Ishikawa (cell line): ENCODE measurements at regions not wholly inside any gene's neighbourhood (a gene's known extent, or its start where the extent isn't known, plus 50 kb on each side); places are given as distances from the start of the nearest gene placed in this dataset.

ENCODE experiments used
- TF ChIP-seq, protein P1 (sequence below): IDR thresholded peaks from 2 replicates; pipeline ENCODE4 v1.6.1; 2012

DNA sequence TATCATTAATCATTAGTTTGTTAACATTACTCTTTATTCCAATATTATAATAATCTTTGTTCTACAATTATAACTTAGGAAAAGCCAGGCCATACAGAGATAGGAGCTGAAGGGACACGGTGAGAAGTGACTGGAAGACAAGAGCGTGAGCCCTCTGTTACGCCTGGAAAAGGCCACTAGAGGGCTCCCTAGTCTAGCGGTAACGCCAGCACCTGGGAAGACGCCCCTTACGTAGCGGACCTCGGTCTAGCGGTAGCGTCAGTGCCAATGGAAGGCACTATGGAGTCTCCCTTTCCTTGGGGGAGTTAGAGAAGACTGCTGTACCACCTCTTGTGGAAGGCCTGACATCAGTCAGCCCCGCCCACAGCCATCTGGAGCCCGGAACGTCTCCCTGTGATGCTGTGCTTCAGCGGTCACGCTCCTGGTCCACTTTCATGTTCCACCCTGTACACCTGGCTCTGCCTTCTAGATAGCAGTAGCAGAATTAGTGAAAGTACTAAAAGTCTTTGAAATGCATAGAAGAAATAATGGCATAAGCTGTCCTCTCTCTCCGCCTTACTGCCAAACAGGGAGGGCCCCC, 55.6 kb upstream of the MTLN start:
- TF ChIP-seq, protein P1, sequence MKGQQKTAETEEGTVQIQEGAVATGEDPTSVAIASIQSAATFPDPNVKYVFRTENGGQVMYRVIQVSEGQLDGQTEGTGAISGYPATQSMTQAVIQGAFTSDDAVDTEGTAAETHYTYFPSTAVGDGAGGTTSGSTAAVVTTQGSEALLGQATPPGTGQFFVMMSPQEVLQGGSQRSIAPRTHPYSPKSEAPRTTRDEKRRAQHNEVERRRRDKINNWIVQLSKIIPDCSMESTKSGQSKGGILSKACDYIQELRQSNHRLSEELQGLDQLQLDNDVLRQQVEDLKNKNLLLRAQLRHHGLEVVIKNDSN = 0 out of 2 replicates have a peak, but pooled peaks have one; percentile 27
